LNCaP clone FGC (cell line): ENCODE measurements at regions not wholly inside any gene's neighbourhood (a gene's known extent, or its start where the extent isn't known, plus 50 kb on each side); places are given as distances from the start of the nearest gene placed in this dataset.

Source experiments
- DNase-seq: peaks from one replicate; pipeline ENCODE4 v3.0.0-alpha.2; 2011; ENCODE audit warnings: low read depth
- H3K4me3 ChIP-seq: 2 replicates; pipeline ENCODE4 v1.5.1; 2011; ENCODE audit warnings: mild to moderate bottlenecking, low read depth, low read length, control low read depth
- TF ChIP-seq, protein P1 (sequence below): IDR thresholded peaks from 2 replicates; pipeline ENCODE4 v1.5.1; 2012; ENCODE audit warnings: mild to moderate bottlenecking; ENCODE audit not compliant: control insufficient read depth, insufficient read depth; ENCODE audit errors: extremely low read depth

- H3K4me3 ChIP-seq: no peak overlapping the region
- DNase-seq: no peak
- TF ChIP-seq, protein P1, sequence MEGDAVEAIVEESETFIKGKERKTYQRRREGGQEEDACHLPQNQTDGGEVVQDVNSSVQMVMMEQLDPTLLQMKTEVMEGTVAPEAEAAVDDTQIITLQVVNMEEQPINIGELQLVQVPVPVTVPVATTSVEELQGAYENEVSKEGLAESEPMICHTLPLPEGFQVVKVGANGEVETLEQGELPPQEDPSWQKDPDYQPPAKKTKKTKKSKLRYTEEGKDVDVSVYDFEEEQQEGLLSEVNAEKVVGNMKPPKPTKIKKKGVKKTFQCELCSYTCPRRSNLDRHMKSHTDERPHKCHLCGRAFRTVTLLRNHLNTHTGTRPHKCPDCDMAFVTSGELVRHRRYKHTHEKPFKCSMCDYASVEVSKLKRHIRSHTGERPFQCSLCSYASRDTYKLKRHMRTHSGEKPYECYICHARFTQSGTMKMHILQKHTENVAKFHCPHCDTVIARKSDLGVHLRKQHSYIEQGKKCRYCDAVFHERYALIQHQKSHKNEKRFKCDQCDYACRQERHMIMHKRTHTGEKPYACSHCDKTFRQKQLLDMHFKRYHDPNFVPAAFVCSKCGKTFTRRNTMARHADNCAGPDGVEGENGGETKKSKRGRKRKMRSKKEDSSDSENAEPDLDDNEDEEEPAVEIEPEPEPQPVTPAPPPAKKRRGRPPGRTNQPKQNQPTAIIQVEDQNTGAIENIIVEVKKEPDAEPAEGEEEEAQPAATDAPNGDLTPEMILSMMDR: no peak
Observed at GRCh38 chr7:124388751-124389150, 355.9 kb upstream of the TMEM229A start.

- no peak for DNase-seq
- H3K4me3 ChIP-seq: no peak overlapping the region
- TF ChIP-seq, protein P1: no peak
Observed at GRCh38 chr7:124387056-124387455, 354.2 kb upstream of the TMEM229A start.

GRCh38 chr7:124379296-124379695, 346.4 kb upstream of the TMEM229A start:
- DNase-seq: no peak
- TF ChIP-seq, protein P1: no peak
- H3K4me3 ChIP-seq: no peak overlapping the region

- H3K4me3 ChIP-seq: no peak overlapping the region
- DNase-seq: no peak
- TF ChIP-seq, protein P1: no peak
Observed at GRCh38 chr7:124376111-124376510, 343.2 kb upstream of the TMEM229A start.

- no peak overlapping the region for H3K4me3 ChIP-seq
- TF ChIP-seq, protein P1: no peak
- no peak for DNase-seq
Observed at GRCh38 chr7:124375391-124375790, 342.5 kb upstream of the TMEM229A start.

GRCh38 chr7:124369310-124369709, 336.4 kb upstream of the TMEM229A start:
- TF ChIP-seq, protein P1: no peak
- no peak overlapping the region for H3K4me3 ChIP-seq
- no peak for DNase-seq

DNA sequence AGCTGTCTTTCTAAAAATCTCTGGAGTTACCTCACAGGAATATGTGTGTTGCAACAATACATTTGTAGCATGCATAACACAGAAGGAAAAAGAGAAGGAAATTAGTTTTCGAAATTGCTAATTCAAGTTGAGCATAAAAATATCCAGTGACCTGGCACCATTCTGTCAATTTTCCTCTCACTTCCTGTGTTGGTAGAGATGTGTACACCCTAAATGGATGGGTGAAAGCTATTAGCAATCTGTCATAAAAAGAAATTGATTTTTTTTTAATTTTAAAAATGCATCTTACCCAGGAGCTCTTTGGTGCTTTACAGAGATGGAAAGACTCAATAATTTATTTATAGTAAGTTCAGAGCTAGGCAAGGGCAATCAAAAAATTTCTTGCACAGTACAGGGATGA, 333.3 kb upstream of the TMEM229A start:
- TF ChIP-seq, protein P1: no peak
- H3K4me3 ChIP-seq: no peak overlapping the region
- no peak for DNase-seq
